Kidney (tissue), 13 donors: ENCODE measurements at regions not wholly inside any gene's neighbourhood (a gene's known extent, or its start where the extent isn't known, plus 50 kb on each side); places are given as distances from the start of the nearest gene placed in this dataset.
"Not testable (repeated sequence)": the region's sequence is repeated elsewhere in the genome, so short reads cannot be mapped to it uniquely, and the experiment has no call there.

Source experiments
- DNase-seq, 5 donors: peaks; one replicate each; pipeline ENCODE4 v3.0.0-alpha.2; 2013 to 2020
- FAIRE-seq: peaks from 2 replicates; lab custom pipeline; 2012; peaks lifted over from hg19 to GRCh38; lab: Jason Lieb, UNC
- H3K27ac ChIP-seq, 2 donors: one replicate each; pipeline ENCODE4 v1.7.0; 2013; ENCODE audit warnings: low read depth in 2 of 2, low read length in 2 of 2, inconsistent platforms in 1 of 2
- H3K27me3 ChIP-seq: one replicate; pipeline ENCODE4 v1.7.1; 2013; ENCODE audit warnings: low read length, inconsistent platforms; ENCODE audit not compliant: control insufficient read depth, insufficient read depth
- H3K36me3 ChIP-seq, 3 donors: one replicate each; pipeline versions ENCODE4 v1.7.0 to v1.7.1; 2013; ENCODE audit warnings: low read length in 3 of 3, control low read depth in 1 of 3, inconsistent platforms in 1 of 3; ENCODE audit not compliant: insufficient read depth in 3 of 3, control insufficient read depth in 2 of 3
- H3K4me1 ChIP-seq, 3 donors: one replicate each; pipeline versions ENCODE4 v1.7.0 to v1.7.1; 2013; ENCODE audit warnings: low read length in 3 of 3, inconsistent platforms in 1 of 3, low read depth in 1 of 3; ENCODE audit not compliant: control insufficient read depth in 2 of 3, insufficient read depth in 2 of 3
- H3K4me3 ChIP-seq, 3 donors: one replicate each; pipeline versions ENCODE4 v1.7.0 to v1.8.1; 2013; ENCODE audit warnings: low read length in 3 of 3, control low read depth in 1 of 3, inconsistent platforms in 1 of 3
- H3K9ac ChIP-seq, 3 donors: one replicate each; pipeline versions ENCODE4 v1.7.0 to v1.7.1; 2013; ENCODE audit warnings: low read length in 3 of 3, control low read depth in 1 of 3, inconsistent platforms in 1 of 3
- H3K9me3 ChIP-seq, 3 donors: one replicate each; pipeline versions ENCODE4 v1.7.0 to v1.7.1; 2013; ENCODE audit warnings: low read length in 3 of 3, control low read depth in 1 of 3, inconsistent platforms in 1 of 3; ENCODE audit not compliant: control insufficient read depth in 2 of 3, insufficient read depth in 1 of 3
- CTCF ChIP-seq: IDR thresholded peaks from 3 replicates; pipeline ENCODE4 v1.5.1; 2012; ENCODE audit warnings: mild to moderate bottlenecking, moderate library complexity, borderline replicate concordance; ENCODE audit not compliant: insufficient read depth; ENCODE audit errors: extremely low read depth
- intact Hi-C: fragments of 100-400 bp; cut with DNase I; formaldehyde crosslinking; loops from one replicate; pipeline ENCODE4 v1.11.1; 2022
- donor health status: control.
- donor health status: control.
- donor health status: control.
- donor health status: control.
- donor health status: control.
- donor health status: DM: yes; HTN: yes; CAD: no.
- donor health status: Normal renal cell carcinoma (clear cell type).

GRCh38 chr20:55316753-55317152 is 688.6 kb downstream of the CBLN4 start:
- no peak overlapping the region for H3K9ac ChIP-seq
- no peaks in the 10 kb centered on the region for H3K36me3 ChIP-seq
- no peak for TF ChIP-seq CTCF
- H3K9me3 ChIP-seq: no peaks in the 10 kb centered on the region
- FAIRE-seq (no peak), DNase-seq (no peak)
- intact Hi-C loops: no loop called here
- no peaks in the 10 kb centered on the region for H3K27me3 ChIP-seq
- no peaks in the 10 kb centered on the region for H3K4me1 ChIP-seq
- no peak overlapping the region for H3K27ac ChIP-seq
- no peak overlapping the region for H3K4me3 ChIP-seq

DNA sequence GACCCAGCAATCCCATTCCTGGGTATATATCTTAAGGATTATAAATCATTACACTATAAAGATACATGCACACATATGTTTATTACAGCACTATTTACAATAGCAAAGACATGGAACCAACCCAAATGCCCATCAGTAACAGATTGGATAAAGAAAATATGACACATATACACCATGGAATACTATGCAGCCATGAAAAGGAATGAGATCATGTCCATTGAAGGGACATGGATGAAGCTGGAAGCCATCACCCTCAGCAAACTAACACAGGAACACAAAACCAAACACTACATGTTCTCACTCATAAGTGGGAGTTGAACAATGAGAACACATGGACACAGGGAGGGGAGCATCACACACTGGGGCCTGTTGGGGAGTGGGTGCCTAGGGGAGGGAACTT is 694.5 kb downstream of the CBLN4 start:
- FAIRE-seq, H3K9ac ChIP-seq, H3K4me3 ChIP-seq, H3K4me1 ChIP-seq, H3K9me3 ChIP-seq, H3K36me3 ChIP-seq, H3K27me3 ChIP-seq, intact Hi-C loops, DNase-seq, H3K27ac ChIP-seq: not testable (repeated sequence)

GRCh38 chr20:55291261-55291660 is 714.1 kb downstream of the CBLN4 start:
- no peaks in the 10 kb centered on the region for H3K4me1 ChIP-seq
- FAIRE-seq: no peak
- TF ChIP-seq CTCF: no peak
- H3K27me3 ChIP-seq: no peaks in the 10 kb centered on the region
- no peaks in the 10 kb centered on the region for H3K36me3 ChIP-seq
- intact Hi-C loops: no loop called here
- no peak overlapping the region for H3K9ac ChIP-seq
- no peak overlapping the region for H3K4me3 ChIP-seq
- H3K27ac ChIP-seq: no peak overlapping the region
- no peak for DNase-seq
- H3K9me3 ChIP-seq: no peaks in the 10 kb centered on the region

- Histone ChIP-seq H3K4me1 (no peaks in the 10 kb centered on the region), H3K9ac (no peak overlapping the region), H3K4me3 (no peak overlapping the region), H3K9me3 (no peaks in the 10 kb centered on the region), H3K27ac (no peak overlapping the region), H3K27me3 (no peaks in the 10 kb centered on the region), H3K36me3 (no peaks in the 10 kb centered on the region)
- intact Hi-C loops: no loop called here
- DNase-seq (peak in 2 of 5 donors; percentile 19 to 59), FAIRE-seq (peak; percentile 60)
- TF ChIP-seq CTCF: no peak
These were observed 721.4 kb downstream of the CBLN4 start for GRCh38 chr20:55283889-55284288.
